ENCODE measurements at regions not wholly inside any gene's neighbourhood (a gene's known extent, or its start where the extent isn't known, plus 50 kb on each side); places are given as distances from the start of the nearest gene placed in this dataset.
"Not testable (repeated sequence)": the region's sequence is repeated elsewhere in the genome, so short reads cannot be mapped to it uniquely, and the experiment has no call there.

- no peak for DNase-seq (ENCODE audit: low spot score)
- H3K27ac ChIP-seq = no peak overlapping the region
- TF ChIP-seq CTCF (conservative IDR thresholded peaks at IDR 0.05; ENCODE audit: low read depth) = no peak
- POLR2A ChIA-PET (ENCODE audit: low non-redundant PET) = no interaction called here
- CTCF ChIA-PET = no interaction called here
Observed at GRCh38 chr16:46519063-46519462, 102.1 kb downstream of the SHCBP1 start.

- ChIA-PET CTCF (no interaction called here), POLR2A (ENCODE audit: low non-redundant PET) (no interaction called here)
- TF ChIP-seq CTCF (conservative IDR thresholded peaks at IDR 0.05; ENCODE audit: low read depth) = no peak
- H3K27ac ChIP-seq = no peak overlapping the region
- no peak for DNase-seq (ENCODE audit: low spot score)
Observed at GRCh38 chr16:46496701-46497100, 124.5 kb downstream of the SHCBP1 start.

DNA sequence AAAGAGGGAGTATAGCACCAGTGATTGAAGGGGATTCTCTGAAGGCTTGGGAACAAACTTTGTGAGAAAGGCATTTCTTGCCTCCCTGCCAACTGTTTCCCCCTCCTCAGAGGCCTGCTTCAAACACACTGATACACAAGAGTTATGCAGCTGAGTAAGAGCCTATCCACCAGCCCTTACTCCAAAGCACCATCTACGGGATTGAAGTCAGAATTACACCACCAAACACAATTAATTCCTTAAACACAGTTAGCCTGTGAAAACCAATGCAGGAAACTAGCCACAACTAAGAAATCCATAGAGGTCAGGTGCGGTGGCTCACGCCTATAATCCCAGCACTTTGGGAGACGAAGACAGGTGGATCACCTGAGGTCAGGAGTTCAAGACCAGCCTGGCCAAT, 138.3 kb downstream of the SHCBP1 start:
- H3K27ac ChIP-seq = no peak overlapping the region
- POLR2A ChIA-PET (ENCODE audit: low non-redundant PET) = no interaction called here
- no peak for DNase-seq (ENCODE audit: low spot score)
- CTCF ChIA-PET = interaction anchor here (0.7 kb wide), 1 partner anchor 250 kb away, joined by 3 read pairs; no protein-coding TSS in a partner anchor
- no peak for TF ChIP-seq CTCF (conservative IDR thresholded peaks at IDR 0.05; ENCODE audit: low read depth)

DNA sequence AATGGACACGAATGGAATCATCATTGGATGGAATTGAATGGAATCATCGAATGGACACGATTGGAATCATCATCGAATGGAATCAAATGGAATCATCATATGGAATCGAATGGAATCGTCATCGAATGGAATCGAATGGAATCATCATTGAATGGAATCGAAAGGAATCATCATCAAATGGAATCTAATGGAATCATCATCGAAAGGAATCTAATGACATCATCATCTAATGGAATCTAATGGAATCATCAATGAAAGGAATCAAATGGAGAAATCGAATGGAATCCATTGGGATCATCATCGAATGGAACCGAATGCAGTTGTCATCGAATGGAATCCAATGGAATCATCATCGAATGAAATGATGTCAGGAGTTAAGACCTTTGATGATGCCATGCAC, 154.9 kb downstream of the SHCBP1 start:
- ChIA-PET CTCF (no interaction called here), POLR2A (ENCODE audit: low non-redundant PET) (no interaction called here)
- DNase-seq (ENCODE audit: low spot score) = no peak
- no peak for TF ChIP-seq CTCF (conservative IDR thresholded peaks at IDR 0.05; ENCODE audit: low read depth)
- H3K27ac ChIP-seq = no peak overlapping the region

DNA sequence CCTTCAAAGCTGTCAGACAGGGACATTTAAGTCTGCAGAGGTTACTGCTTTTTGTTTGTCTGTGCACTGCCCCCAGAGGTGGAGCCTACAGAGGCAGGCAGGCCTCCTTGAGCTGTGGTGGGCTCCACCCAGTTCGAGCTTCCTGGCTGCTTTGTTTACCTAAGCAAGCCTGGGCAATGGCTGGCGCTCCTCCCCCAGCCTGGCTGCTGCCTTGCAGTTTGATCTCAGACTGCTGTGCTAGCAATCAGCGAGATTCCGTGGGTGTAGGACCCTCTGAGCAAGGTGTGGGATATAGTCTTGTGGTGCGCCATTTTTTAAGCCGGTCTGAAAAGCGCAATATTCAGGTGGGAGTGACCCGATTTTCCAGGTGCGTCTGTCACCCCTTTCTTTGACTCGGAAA, 166.4 kb downstream of the SHCBP1 start:
- CTCF ChIA-PET = not testable (repeated sequence)

GRCh38 chr16:46428108-46429061, 192.8 kb downstream of the SHCBP1 start:
- CTCF ChIA-PET = no interaction called here
- POLR2A ChIA-PET (ENCODE audit: low non-redundant PET) = no interaction called here
- no peak for DNase-seq (ENCODE audit: low spot score)
- TF ChIP-seq CTCF (conservative IDR thresholded peaks at IDR 0.05; ENCODE audit: low read depth) = no peak
- no peak overlapping the region for H3K27ac ChIP-seq

More for the DNA sequence above, 166.4 kb downstream of the SHCBP1 start:
- H3K27ac ChIP-seq; DNase-seq (ENCODE audit: low spot score); POLR2A ChIA-PET (ENCODE audit: low non-redundant PET): not testable (repeated sequence)

GRCh38 chr16:46427340-46428107, 193.7 kb downstream of the SHCBP1 start:
- ChIA-PET CTCF (no interaction called here), POLR2A (ENCODE audit: low non-redundant PET) (no interaction called here)
- no peak for TF ChIP-seq CTCF (conservative IDR thresholded peaks at IDR 0.05; ENCODE audit: low read depth)
- no peak overlapping the region for H3K27ac ChIP-seq
- no peak for DNase-seq (ENCODE audit: low spot score)
